PC-9 (cell line): ENCODE measurements at regions not wholly inside any gene's neighbourhood (a gene's known extent, or its start where the extent isn't known, plus 50 kb on each side); places are given as distances from the start of the nearest gene placed in this dataset.

Source experiments
- CTCF ChIP-seq: fragments of 200-600 bp; sonication (generic); conservative IDR thresholded peaks from 2 replicates; pipeline ENCODE4 v1.6.1; 2017; ENCODE audit warnings: mixed run types, antibody characterized with exemption, mild to moderate bottlenecking, moderate library complexity
- EZH2 ChIP-seq: fragments of 200-600 bp; sonication (generic); IDR thresholded peaks from 2 replicates; pipeline ENCODE4 v1.8.0; 2017; ENCODE audit warnings: antibody characterized with exemption, low read depth

- TF ChIP-seq CTCF (no peak), EZH2 (no peak)
These were observed 83.5 kb upstream of the SYNCRIP start for GRCh38 chr6:85726206-85726605.
